ENCODE measurements at regions not wholly inside any gene's neighbourhood (a gene's known extent, or its start where the extent isn't known, plus 50 kb on each side); places are given as distances from the start of the nearest gene placed in this dataset.

- no peaks in the 10 kb centered on the region for H3K9me3 ChIP-seq (ENCODE audit: control insufficient read depth in 2 of 2, low read length in 2 of 2)
- peaks cover 0 to 3% (median 0%) of the 10 kb centered on the region in 7 donors for H3K9me3 Mint-ChIP-seq
- no peak overlapping the region for H3K27ac Mint-ChIP-seq
- no peaks in the 10 kb centered on the region for H3K4me1 ChIP-seq (ENCODE audit: control insufficient read depth, insufficient read depth, low read length, poor library complexity, severe bottlenecking)
- H3K27me3 Mint-ChIP-seq = peaks cover 15% of the 10 kb centered on the region
- H3K36me3 Mint-ChIP-seq = no peaks in the 10 kb centered on the region
- peaks cover under 1% of the 10 kb centered on the region for H3K27me3 ChIP-seq (ENCODE audit: control insufficient read depth, insufficient read depth, low read length)
- no peak for DNase-seq
- no peak overlapping the region for H3K27ac ChIP-seq (ENCODE audit: insufficient read depth, low read length, poor library complexity, severe bottlenecking)
- H3K4me1 Mint-ChIP-seq = no peaks in the 10 kb centered on the region
- H3K4me3 Mint-ChIP-seq = no peak overlapping the region
- no peak overlapping the region for H3K4me3 ChIP-seq (ENCODE audit: low read depth, low read length)
- no peak for ATAC-seq (ENCODE audit: low read depth in 2 of 2)
- no peaks in the 10 kb centered on the region for H3K36me3 ChIP-seq (ENCODE audit: control insufficient read depth, insufficient read depth, low read length)
These were observed 241.1 kb upstream of the DCN start for GRCh38 chr12:91423693-91424050.

GRCh38 chr12:91422811-91423692 is 240.4 kb upstream of the DCN start:
- H3K9me3 Mint-ChIP-seq = peaks cover 0 to 3% (median 0%) of the 10 kb centered on the region in 7 donors
- Histone ChIP-seq H3K9me3 (ENCODE audit: control insufficient read depth in 2 of 2, low read length in 2 of 2) (no peaks in the 10 kb centered on the region), H3K4me1 (ENCODE audit: control insufficient read depth, insufficient read depth, low read length, poor library complexity, severe bottlenecking) (no peaks in the 10 kb centered on the region), H3K27me3 (ENCODE audit: control insufficient read depth, insufficient read depth, low read length) (no peaks in the 10 kb centered on the region), H3K4me3 (ENCODE audit: low read depth, low read length) (no peak overlapping the region), H3K36me3 (ENCODE audit: control insufficient read depth, insufficient read depth, low read length) (no peaks in the 10 kb centered on the region), H3K27ac (ENCODE audit: insufficient read depth, low read length, poor library complexity, severe bottlenecking) (no peak overlapping the region)
- ATAC-seq (ENCODE audit: low read depth in 2 of 2) (no peak), DNase-seq (no peak)
- no peak overlapping the region for H3K4me3 Mint-ChIP-seq
- no peaks in the 10 kb centered on the region for H3K4me1 Mint-ChIP-seq
- H3K27ac Mint-ChIP-seq = no peak overlapping the region
- H3K36me3 Mint-ChIP-seq = no peaks in the 10 kb centered on the region
- peaks cover 15% of the 10 kb centered on the region for H3K27me3 Mint-ChIP-seq

- Mint-ChIP-seq H3K27ac (no peak overlapping the region), H3K27me3 (peaks cover 15% of the 10 kb centered on the region), H3K4me1 (no peaks in the 10 kb centered on the region), H3K36me3 (no peaks in the 10 kb centered on the region), H3K4me3 (no peak overlapping the region), H3K9me3 (peaks cover 0 to 3% (median 0%) of the 10 kb centered on the region in 7 donors)
- no peaks in the 10 kb centered on the region for H3K9me3 ChIP-seq (ENCODE audit: control insufficient read depth in 2 of 2, low read length in 2 of 2)
- H3K36me3 ChIP-seq (ENCODE audit: control insufficient read depth, insufficient read depth, low read length) = no peaks in the 10 kb centered on the region
- DNase-seq (no peak), ATAC-seq (ENCODE audit: low read depth in 2 of 2) (no peak)
- no peaks in the 10 kb centered on the region for H3K4me1 ChIP-seq (ENCODE audit: control insufficient read depth, insufficient read depth, low read length, poor library complexity, severe bottlenecking)
- no peaks in the 10 kb centered on the region for H3K27me3 ChIP-seq (ENCODE audit: control insufficient read depth, insufficient read depth, low read length)
- no peak overlapping the region for H3K27ac ChIP-seq (ENCODE audit: insufficient read depth, low read length, poor library complexity, severe bottlenecking)
- no peak overlapping the region for H3K4me3 ChIP-seq (ENCODE audit: low read depth, low read length)
These were observed 239.5 kb upstream of the DCN start for GRCh38 chr12:91422127-91422526.

GRCh38 chr12:91419809-91420208 is 237.2 kb upstream of the DCN start:
- Mint-ChIP-seq H3K27me3 (peaks cover 15% of the 10 kb centered on the region), H3K36me3 (no peaks in the 10 kb centered on the region), H3K27ac (no peak overlapping the region), H3K9me3 (no peaks in the 10 kb centered on the region), H3K4me3 (no peak overlapping the region), H3K4me1 (no peaks in the 10 kb centered on the region)
- no peaks in the 10 kb centered on the region for H3K36me3 ChIP-seq (ENCODE audit: control insufficient read depth, insufficient read depth, low read length)
- ATAC-seq (ENCODE audit: low read depth in 2 of 2) (no peak), DNase-seq (no peak)
- no peak overlapping the region for H3K27ac ChIP-seq (ENCODE audit: insufficient read depth, low read length, poor library complexity, severe bottlenecking)
- H3K9me3 ChIP-seq (ENCODE audit: control insufficient read depth in 2 of 2, low read length in 2 of 2) = no peaks in the 10 kb centered on the region
- H3K27me3 ChIP-seq (ENCODE audit: control insufficient read depth, insufficient read depth, low read length) = no peaks in the 10 kb centered on the region
- H3K4me3 ChIP-seq (ENCODE audit: low read depth, low read length) = no peak overlapping the region
- H3K4me1 ChIP-seq (ENCODE audit: control insufficient read depth, insufficient read depth, low read length, poor library complexity, severe bottlenecking) = no peaks in the 10 kb centered on the region

GRCh38 chr12:91418221-91419090 is 235.8 kb upstream of the DCN start:
- Mint-ChIP-seq H3K27me3 (peaks cover 15% of the 10 kb centered on the region), H3K4me1 (no peaks in the 10 kb centered on the region), H3K4me3 (no peak overlapping the region), H3K36me3 (no peaks in the 10 kb centered on the region), H3K9me3 (no peaks in the 10 kb centered on the region), H3K27ac (no peak overlapping the region)
- H3K27me3 ChIP-seq (ENCODE audit: control insufficient read depth, insufficient read depth, low read length) = no peaks in the 10 kb centered on the region
- DNase-seq = no peak
- no peaks in the 10 kb centered on the region for H3K36me3 ChIP-seq (ENCODE audit: control insufficient read depth, insufficient read depth, low read length)
- H3K9me3 ChIP-seq (ENCODE audit: control insufficient read depth in 2 of 2, low read length in 2 of 2) = no peaks in the 10 kb centered on the region
- H3K4me3 ChIP-seq (ENCODE audit: low read depth, low read length) = no peak overlapping the region
- ATAC-seq (ENCODE audit: low read depth in 2 of 2) = no peak
- no peaks in the 10 kb centered on the region for H3K4me1 ChIP-seq (ENCODE audit: control insufficient read depth, insufficient read depth, low read length, poor library complexity, severe bottlenecking)
- no peak overlapping the region for H3K27ac ChIP-seq (ENCODE audit: insufficient read depth, low read length, poor library complexity, severe bottlenecking)

GRCh38 chr12:91417650-91418049 is 235.0 kb upstream of the DCN start:
- peaks cover 10% of the 10 kb centered on the region for H3K27me3 Mint-ChIP-seq
- Histone ChIP-seq H3K4me3 (ENCODE audit: low read depth, low read length) (no peak overlapping the region), H3K36me3 (ENCODE audit: control insufficient read depth, insufficient read depth, low read length) (no peaks in the 10 kb centered on the region), H3K27ac (ENCODE audit: insufficient read depth, low read length, poor library complexity, severe bottlenecking) (no peak overlapping the region), H3K9me3 (ENCODE audit: control insufficient read depth in 2 of 2, low read length in 2 of 2) (no peaks in the 10 kb centered on the region), H3K4me1 (ENCODE audit: control insufficient read depth, insufficient read depth, low read length, poor library complexity, severe bottlenecking) (no peaks in the 10 kb centered on the region), H3K27me3 (ENCODE audit: control insufficient read depth, insufficient read depth, low read length) (no peaks in the 10 kb centered on the region)
- no peaks in the 10 kb centered on the region for H3K4me1 Mint-ChIP-seq
- H3K27ac Mint-ChIP-seq = no peak overlapping the region
- ATAC-seq (ENCODE audit: low read depth in 2 of 2) (no peak), DNase-seq (no peak)
- H3K4me3 Mint-ChIP-seq = no peak overlapping the region
- no peaks in the 10 kb centered on the region for H3K9me3 Mint-ChIP-seq
- H3K36me3 Mint-ChIP-seq = no peaks in the 10 kb centered on the region

- Histone ChIP-seq H3K27ac (ENCODE audit: insufficient read depth, low read length, poor library complexity, severe bottlenecking) (no peak overlapping the region), H3K4me1 (ENCODE audit: control insufficient read depth, insufficient read depth, low read length, poor library complexity, severe bottlenecking) (no peaks in the 10 kb centered on the region), H3K27me3 (ENCODE audit: control insufficient read depth, insufficient read depth, low read length) (no peaks in the 10 kb centered on the region), H3K4me3 (ENCODE audit: low read depth, low read length) (no peak overlapping the region), H3K36me3 (ENCODE audit: control insufficient read depth, insufficient read depth, low read length) (no peaks in the 10 kb centered on the region), H3K9me3 (ENCODE audit: control insufficient read depth in 2 of 2, low read length in 2 of 2) (no peaks in the 10 kb centered on the region)
- ATAC-seq (ENCODE audit: low read depth in 2 of 2) (no peak), DNase-seq (no peak)
- H3K9me3 Mint-ChIP-seq = no peaks in the 10 kb centered on the region
- no peak overlapping the region for H3K4me3 Mint-ChIP-seq
- H3K36me3 Mint-ChIP-seq = no peaks in the 10 kb centered on the region
- H3K27me3 Mint-ChIP-seq = peaks cover 4% of the 10 kb centered on the region
- no peak overlapping the region for H3K27ac Mint-ChIP-seq
- H3K4me1 Mint-ChIP-seq = no peaks in the 10 kb centered on the region
These were observed 232.0 kb upstream of the DCN start for GRCh38 chr12:91414636-91415035.
